RWPE2 (cell line): ENCODE measurements at regions not wholly inside any gene's neighbourhood (a gene's known extent, or its start where the extent isn't known, plus 50 kb on each side); places are given as distances from the start of the nearest gene placed in this dataset.

Source experiments
- ATAC-seq: fragments of 200-7000 bp; cut with Tn5 transposase; 3 replicates; pipeline ENCODE4 v1.9.1; 2021; ENCODE audit warnings: low read depth
- DNase-seq: peaks from one replicate; pipeline ENCODE4 v3.0.0-alpha.2; 2020; ENCODE audit warnings: low spot score
- H3K27ac ChIP-seq: fragments of 450-650 bp; 2 replicates; pipeline ENCODE4 v1.5.1; 2017; ENCODE audit warnings: mild to moderate bottlenecking; ENCODE audit not compliant: poor library complexity, severe bottlenecking
- H3K27me3 ChIP-seq: fragments of 250-450 bp; sonication (Bioruptor Pico); 2 replicates; pipeline ENCODE4 v1.5.1; 2021; ENCODE audit warnings: mild to moderate bottlenecking, moderate library complexity; ENCODE audit not compliant: insufficient read depth, poor library complexity, severe bottlenecking
- H3K36me3 ChIP-seq: fragments of 250-450 bp; sonication (Bioruptor Pico); 2 replicates; pipeline ENCODE4 v1.5.1; 2020; ENCODE audit warnings: low read depth, mild to moderate bottlenecking, moderate library complexity
- H3K4me1 ChIP-seq: fragments of 250-450 bp; sonication (Bioruptor Pico); 2 replicates; pipeline ENCODE4 v1.5.1; 2021; ENCODE audit warnings: mild to moderate bottlenecking, moderate library complexity; ENCODE audit not compliant: insufficient read depth, poor library complexity, severe bottlenecking
- H3K4me3 ChIP-seq: fragments of 250-450 bp; sonication (Bioruptor Pico); 2 replicates; pipeline ENCODE4 v1.5.1; 2021; ENCODE audit warnings: mild to moderate bottlenecking, moderate library complexity; ENCODE audit not compliant: severe bottlenecking
- H3K9me3 ChIP-seq: fragments of 250-450 bp; sonication (Bioruptor Pico); 2 replicates; pipeline ENCODE4 v1.5.1; 2021; ENCODE audit warnings: mild to moderate bottlenecking, moderate library complexity; ENCODE audit not compliant: severe bottlenecking
- CTCF ChIP-seq: fragments of 450-650 bp; IDR thresholded peaks from one replicate; pipeline ENCODE4 v1.5.1; 2017; ENCODE audit warnings: mild to moderate bottlenecking, moderate library complexity; ENCODE audit not compliant: poor library complexity, severe bottlenecking

GRCh38 chr20:19909725-19910124 is 107.4 kb upstream of the NAA20 start:
- DNase-seq: no peak
- ATAC-seq: no peak
- H3K27ac ChIP-seq: no peak overlapping the region
- H3K36me3 ChIP-seq: no peaks in the 10 kb centered on the region
- TF ChIP-seq CTCF: no peak
- H3K4me3 ChIP-seq: no peak overlapping the region
- peaks cover 17% of the 10 kb centered on the region for H3K4me1 ChIP-seq
- H3K9me3 ChIP-seq: no peaks in the 10 kb centered on the region
- no peaks in the 10 kb centered on the region for H3K27me3 ChIP-seq

GRCh38 chr20:19911810-19912382 is 105.3 kb upstream of the NAA20 start:
- Histone ChIP-seq H3K4me1 (peaks cover 24% of the 10 kb centered on the region), H3K27ac (no peak overlapping the region), H3K36me3 (no peaks in the 10 kb centered on the region), H3K4me3 (no peak overlapping the region), H3K9me3 (no peaks in the 10 kb centered on the region), H3K27me3 (no peaks in the 10 kb centered on the region)
- DNase-seq: no peak
- TF ChIP-seq CTCF: no peak
- ATAC-seq: no peak

GRCh38 chr20:19913349-19913748 is 103.8 kb upstream of the NAA20 start:
- H3K4me3 ChIP-seq: no peak overlapping the region
- H3K9me3 ChIP-seq: no peaks in the 10 kb centered on the region
- no peak for TF ChIP-seq CTCF
- ATAC-seq: no peak
- H3K4me1 ChIP-seq: peaks cover 24% of the 10 kb centered on the region
- H3K36me3 ChIP-seq: no peaks in the 10 kb centered on the region
- peak overlapping the region; percentile 73 for H3K27ac ChIP-seq
- DNase-seq: no peak
- H3K27me3 ChIP-seq: no peaks in the 10 kb centered on the region

- Histone ChIP-seq H3K27me3 (no peaks in the 10 kb centered on the region), H3K4me3 (no peak overlapping the region), H3K9me3 (no peaks in the 10 kb centered on the region), H3K4me1 (peaks cover 24% of the 10 kb centered on the region), H3K36me3 (no peaks in the 10 kb centered on the region), H3K27ac (peak overlapping the region; percentile 73)
- ATAC-seq (peak; percentile 98), DNase-seq (no peak)
- no peak for TF ChIP-seq CTCF
These were observed 103.1 kb upstream of the NAA20 start for GRCh38 chr20:19913927-19914614.
